Erythroblast (primary cell): ENCODE measurements at regions not wholly inside any gene's neighbourhood (a gene's known extent, or its start where the extent isn't known, plus 50 kb on each side); places are given as distances from the start of the nearest gene placed in this dataset.

Experiments used
- GATA1 ChIP-seq: IDR thresholded peaks from 2 replicates; pipeline ENCODE4 v1.6.1; 2011; ENCODE audit warnings: low read depth, mild to moderate bottlenecking, control low read depth, low read length, moderate library complexity
- POLR2A ChIP-seq: IDR thresholded peaks from 2 replicates; pipeline ENCODE4 v1.6.1; 2011; ENCODE audit warnings: mild to moderate bottlenecking, low read length

DNA sequence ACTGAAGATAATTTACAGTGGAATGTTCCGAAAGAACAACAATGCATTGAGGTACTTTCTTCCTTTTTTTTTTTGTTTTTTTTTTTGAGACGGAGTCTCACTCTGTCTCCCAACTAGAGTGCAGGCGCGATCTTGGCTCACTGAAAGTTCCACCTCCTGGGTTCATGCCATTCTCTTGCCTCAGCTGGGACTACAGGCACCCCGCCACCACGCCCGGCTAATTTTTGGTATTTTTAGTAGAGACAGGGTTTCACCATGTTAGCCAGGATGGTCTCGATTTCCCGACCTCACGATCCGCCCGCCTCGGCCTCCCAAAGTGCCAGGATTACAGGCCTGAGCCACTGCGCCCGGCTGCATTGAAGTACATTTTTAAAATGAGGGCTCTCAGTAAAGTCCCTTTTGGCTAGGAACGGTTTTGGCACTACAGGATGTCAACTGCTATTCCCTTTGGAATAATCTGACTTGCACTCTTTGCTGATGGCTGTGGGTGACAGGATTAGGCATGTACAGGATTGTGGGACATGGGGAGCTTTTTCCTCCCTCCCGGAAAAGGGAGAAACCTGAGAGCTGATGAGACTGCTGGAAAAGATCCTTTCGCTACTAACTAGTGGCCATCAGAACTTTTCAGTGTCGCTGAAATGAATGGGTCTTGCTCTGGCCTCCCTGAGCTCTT lies 56.9 kb upstream of the EDEM3 start:
- TF ChIP-seq POLR2A (no peak), GATA1 (no peak)
